Liver (tissue), 8 donors: ENCODE measurements at regions not wholly inside any gene's neighbourhood (a gene's known extent, or its start where the extent isn't known, plus 50 kb on each side); places are given as distances from the start of the nearest gene placed in this dataset.

Experiments
- DNase-seq: peaks from one replicate; pipeline ENCODE4 v3.0.0-alpha.2; 2017; ENCODE audit warnings: low spot score
- H3K27ac ChIP-seq, 2 donors: one replicate each; pipeline ENCODE4 v1.7.0; 2013; ENCODE audit warnings: inconsistent platforms in 2 of 2, low read length in 2 of 2, control low read depth in 1 of 2, low read depth in 1 of 2, mild to moderate bottlenecking in 1 of 2
- H3K27me3 ChIP-seq, 4 donors: one replicate each; pipeline versions ENCODE4 v1.6.1 to v1.7.0; 2013; ENCODE audit warnings: low read length in 3 of 4, inconsistent platforms in 1 of 4, mild to moderate bottlenecking in 1 of 4, moderate library complexity in 1 of 4; ENCODE audit not compliant: control insufficient read depth in 4 of 4, insufficient read depth in 4 of 4
- H3K36me3 ChIP-seq, 4 donors: one replicate each; pipeline versions ENCODE4 v1.6.1 to v1.7.0; 2013; ENCODE audit warnings: low read length in 3 of 4, mild to moderate bottlenecking in 3 of 4, low read depth in 1 of 4, moderate library complexity in 1 of 4; ENCODE audit not compliant: control insufficient read depth in 4 of 4, insufficient read depth in 3 of 4
- H3K4me1 ChIP-seq, 4 donors: one replicate each; pipeline versions ENCODE4 v1.6.1 to v1.7.0; 2013; ENCODE audit warnings: low read length in 3 of 4, mild to moderate bottlenecking in 3 of 4, moderate library complexity in 1 of 4; ENCODE audit not compliant: control insufficient read depth in 4 of 4, insufficient read depth in 4 of 4
- H3K4me3 ChIP-seq, 3 donors: one replicate each; pipeline versions ENCODE4 v1.6.1 to v1.7.0; 2013; ENCODE audit warnings: low read length in 3 of 3, control low read depth in 1 of 3, low read depth in 1 of 3, mild to moderate bottlenecking in 1 of 3
- H3K9ac ChIP-seq, 2 donors: one replicate each; pipeline ENCODE4 v1.7.0; 2013; ENCODE audit warnings: low read length in 2 of 2, mild to moderate bottlenecking in 2 of 2, moderate library complexity in 2 of 2, control low read depth in 1 of 2, low read depth in 1 of 2
- H3K9me3 ChIP-seq, 4 donors: one replicate each; pipeline versions ENCODE4 v1.6.1 to v1.7.0; 2013; ENCODE audit warnings: low read length in 3 of 4; ENCODE audit not compliant: control insufficient read depth in 4 of 4
- ATF3 ChIP-seq: IDR thresholded peaks from 2 replicates; pipeline ENCODE4 v1.6.1; 2016; ENCODE audit warnings: antibody characterized with exemption
- CTCF ChIP-seq: fragments of 150-350 bp; IDR thresholded peaks from 2 replicates; pipeline ENCODE4 v1.5.1; 2017; ENCODE audit warnings: improper control_type of control experiment, low read depth, low read length; ENCODE audit not compliant: missing input control
- EGR1 ChIP-seq, 2 donors: IDR thresholded peaks; 2 replicates each; pipeline ENCODE4 v1.6.1; 2016 to 2018; ENCODE audit warnings: antibody characterized with exemption in 2 of 2, low read depth in 2 of 2
- FOXA1 ChIP-seq: IDR thresholded peaks from 2 replicates; pipeline ENCODE4 v1.6.1; 2016; ENCODE audit warnings: antibody characterized with exemption
- FOXA2 ChIP-seq: IDR thresholded peaks from 2 replicates; pipeline ENCODE4 v1.6.1; 2016; ENCODE audit warnings: antibody characterized with exemption
- GABPA ChIP-seq, 2 donors: IDR thresholded peaks in 1 of 2; conservative IDR thresholded peaks in 1 of 2; 2 replicates each; pipeline ENCODE4 v1.6.1; 2016; ENCODE audit warnings: antibody characterized with exemption in 2 of 2, mild to moderate bottlenecking in 1 of 2, moderate library complexity in 1 of 2
- HNF4A ChIP-seq, 2 donors: conservative IDR thresholded peaks; 2 replicates each; pipeline ENCODE4 v1.6.1; 2016; ENCODE audit warnings: antibody characterized with exemption in 2 of 2, mild to moderate bottlenecking in 2 of 2
- HNF4G ChIP-seq: IDR thresholded peaks from 2 replicates; pipeline ENCODE4 v1.6.1; 2016; ENCODE audit warnings: antibody characterized with exemption
- JUND ChIP-seq, 2 donors: IDR thresholded peaks; 2 replicates each; pipeline ENCODE4 v1.6.1; 2016; ENCODE audit warnings: antibody characterized with exemption in 2 of 2
- MAX ChIP-seq: IDR thresholded peaks from 2 replicates; pipeline ENCODE4 v1.6.1; 2016; ENCODE audit warnings: antibody characterized with exemption
- NR2F2 ChIP-seq: IDR thresholded peaks from 2 replicates; pipeline ENCODE4 v1.6.1; 2016; ENCODE audit warnings: antibody characterized with exemption
- RAD21 ChIP-seq, 2 donors: IDR thresholded peaks; 2 replicates each; pipeline ENCODE4 v1.6.1; 2016; ENCODE audit warnings: antibody characterized with exemption in 2 of 2, mild to moderate bottlenecking in 2 of 2
- REST ChIP-seq: IDR thresholded peaks from 2 replicates; pipeline ENCODE4 v1.6.1; 2016; ENCODE audit warnings: antibody characterized with exemption, mild to moderate bottlenecking
- RXRA ChIP-seq, 2 donors: IDR thresholded peaks; 2 replicates each; pipeline ENCODE4 v1.6.1; 2017 to 2018; ENCODE audit warnings: antibody characterized with exemption in 2 of 2, mild to moderate bottlenecking in 1 of 2
- SP1 ChIP-seq: IDR thresholded peaks from 2 replicates; pipeline ENCODE4 v1.6.1; 2018; ENCODE audit warnings: antibody characterized with exemption, mild to moderate bottlenecking
- TAF1 ChIP-seq: conservative IDR thresholded peaks from 2 replicates; pipeline ENCODE4 v1.6.1; 2016; ENCODE audit warnings: antibody characterized with exemption, mild to moderate bottlenecking
- YY1 ChIP-seq: IDR thresholded peaks from 2 replicates; pipeline ENCODE4 v1.6.1; 2016; ENCODE audit warnings: antibody characterized with exemption, mild to moderate bottlenecking
- ZBTB33 ChIP-seq: IDR thresholded peaks from 2 replicates; pipeline ENCODE4 v1.6.1; 2016; ENCODE audit warnings: antibody characterized with exemption
- WGBS: extraction: QIAGEN DNeasy Blood & Tissue Kit; methylation state at CpG from one replicate; pipeline ENCODE4 v1.1.7; 2013; 5-methylcytosine and 5-hydroxymethylcytosine counted together
- donor health status: healthy.
- donor health status: healthy.
- donor health status: healthy.
- donor health status: healthy.
- donor health status: healthy.

- Histone ChIP-seq H3K9me3 (no peaks in the 10 kb centered on the region), H3K4me1 (peaks cover 0 to 4% (median 0%) of the 10 kb centered on the region in 4 donors), H3K9ac (no peak overlapping the region), H3K27ac (no peak overlapping the region), H3K36me3 (no peaks in the 10 kb centered on the region), H3K4me3 (no peak overlapping the region), H3K27me3 (no peaks in the 10 kb centered on the region)
- WGBS, result 73% methylated on average over 6 of the region's 6 CpGs
- no peak for DNase-seq
- no peak for TF ChIP-seq ATF3
- no peak for TF ChIP-seq MAX
- TF ChIP-seq SP1, result no peak
- TF ChIP-seq CTCF, result no peak
- no peak for TF ChIP-seq GABPA (IDR thresholded peaks at IDR 0.05 in 1 of 2, conservative IDR thresholded peaks at IDR 0.05 in 1 of 2)
- TF ChIP-seq FOXA2, result no peak
- no peak for TF ChIP-seq YY1
- TF ChIP-seq FOXA1, result no peak
- no peak for TF ChIP-seq NR2F2
- no peak for TF ChIP-seq TAF1
- TF ChIP-seq HNF4G, result no peak
- no peak for TF ChIP-seq ZBTB33
- TF ChIP-seq REST, result no peak
- no peak for TF ChIP-seq JUND (IDR thresholded peaks at IDR 0.05)
- no peak for TF ChIP-seq HNF4A (conservative IDR thresholded peaks at IDR 0.05)
- TF ChIP-seq RXRA (IDR thresholded peaks at IDR 0.05), result no peak
- TF ChIP-seq RAD21 (IDR thresholded peaks at IDR 0.05), result no peak
- TF ChIP-seq EGR1 (IDR thresholded peaks at IDR 0.05; ENCODE audit: low read depth in 2 of 2), result no peak
Observed at GRCh38 chr12:93229494-93230325, 148.0 kb upstream of the NUDT4 start.
